ENCODE measurements at regions not wholly inside any gene's neighbourhood (a gene's known extent, or its start where the extent isn't known, plus 50 kb on each side); places are given as distances from the start of the nearest gene placed in this dataset.

GRCh38 chr3:26515351-26515750, 107.2 kb upstream of the LRRC3B start:
- Histone ChIP-seq H3K4me3 (no peak overlapping the region), H4K20me1 (replicated peaks; ENCODE audit: control insufficient read depth, insufficient read depth, low read length) (no peaks in the 10 kb centered on the region), H3K27ac (ENCODE audit: extremely low read depth, low read depth, low read length) (no peak overlapping the region), H3K9ac (ENCODE audit: insufficient read depth in 1 of 2, low read depth in 2 of 2, low read length in 2 of 2) (no peak overlapping the region), H3K79me2 (ENCODE audit: control insufficient read depth, insufficient read depth, low read length) (no peaks in the 10 kb centered on the region), H3K9me3 (replicated peaks; ENCODE audit: control insufficient read depth, insufficient read depth, low read depth, low read length) (no peaks in the 10 kb centered on the region), H3K4me2 (ENCODE audit: insufficient read depth, low read length) (no peak overlapping the region), H3K36me3 (ENCODE audit: control insufficient read depth, insufficient read depth, low read length) (no peaks in the 10 kb centered on the region), H2AFZ (ENCODE audit: low read depth, low read length) (no peak overlapping the region), H3K4me1 (replicated peaks in 1 of 2; ENCODE audit: control insufficient read depth in 2 of 2, insufficient read depth in 2 of 2, low read length in 2 of 2) (no peaks in the 10 kb centered on the region), H3K27me3 (ENCODE audit: control insufficient read depth in 2 of 2, insufficient read depth in 2 of 2, low read length in 2 of 2) (no peaks in the 10 kb centered on the region), H3K9me1 (ENCODE audit: control insufficient read depth, insufficient read depth, low read length) (no peaks in the 10 kb centered on the region)
- no peak for FAIRE-seq
- 0% methylated on average over 2 of the region's 2 CpGs for WGBS (ENCODE audit: insufficient coverage, low coverage, missing lambda C conversion rate)
- no peak for DNase-seq (ENCODE audit: extremely low read depth in 1 of 4, low spot score in 3 of 4)
- intact Hi-C loops (cut with micrococcal nuclease): no loop called here
- BruUV-seq (replicated peaks): no TSS peak
- ChIA-PET CTCF (ENCODE audit: low intra/inter-chr PET ratio) (no interaction called here), POLR2A (no interaction called here)
- no peak for ATAC-seq
- in situ Hi-C loops (cut with MboI): no loop called here
- TF ChIP-seq PREB (CRISPR knock-in tag; IDR thresholded peaks at IDR 0.05) (no peak), PCBP1 (IDR thresholded peaks at IDR 0.05; ENCODE audit: low read depth, low read length, poor library complexity, severe bottlenecking) (peak; percentile 38)

GRCh38 chr3:26521261-26521660, 101.3 kb upstream of the LRRC3B start:
- no peak overlapping the region for H3K4me2 ChIP-seq (ENCODE audit: insufficient read depth, low read length)
- DNase-seq (ENCODE audit: extremely low read depth in 1 of 4, low spot score in 3 of 4): no peak
- no peak for FAIRE-seq
- H3K4me1 ChIP-seq (replicated peaks in 1 of 2; ENCODE audit: control insufficient read depth in 2 of 2, insufficient read depth in 2 of 2, low read length in 2 of 2): no peaks in the 10 kb centered on the region
- ATAC-seq: no peak
- ChIA-PET POLR2A (no interaction called here), CTCF (ENCODE audit: low intra/inter-chr PET ratio) (no interaction called here)
- no peaks in the 10 kb centered on the region for H3K9me1 ChIP-seq (ENCODE audit: control insufficient read depth, insufficient read depth, low read length)
- H3K9ac ChIP-seq (ENCODE audit: insufficient read depth in 1 of 2, low read depth in 2 of 2, low read length in 2 of 2): no peak overlapping the region
- 0% methylated on average over 1 of the region's 1 CpG for WGBS (ENCODE audit: insufficient coverage, low coverage, missing lambda C conversion rate)
- no peaks in the 10 kb centered on the region for H3K79me2 ChIP-seq (ENCODE audit: control insufficient read depth, insufficient read depth, low read length)
- H3K27me3 ChIP-seq (ENCODE audit: control insufficient read depth in 2 of 2, insufficient read depth in 2 of 2, low read length in 2 of 2): no peaks in the 10 kb centered on the region
- TF ChIP-seq, protein P1, sequence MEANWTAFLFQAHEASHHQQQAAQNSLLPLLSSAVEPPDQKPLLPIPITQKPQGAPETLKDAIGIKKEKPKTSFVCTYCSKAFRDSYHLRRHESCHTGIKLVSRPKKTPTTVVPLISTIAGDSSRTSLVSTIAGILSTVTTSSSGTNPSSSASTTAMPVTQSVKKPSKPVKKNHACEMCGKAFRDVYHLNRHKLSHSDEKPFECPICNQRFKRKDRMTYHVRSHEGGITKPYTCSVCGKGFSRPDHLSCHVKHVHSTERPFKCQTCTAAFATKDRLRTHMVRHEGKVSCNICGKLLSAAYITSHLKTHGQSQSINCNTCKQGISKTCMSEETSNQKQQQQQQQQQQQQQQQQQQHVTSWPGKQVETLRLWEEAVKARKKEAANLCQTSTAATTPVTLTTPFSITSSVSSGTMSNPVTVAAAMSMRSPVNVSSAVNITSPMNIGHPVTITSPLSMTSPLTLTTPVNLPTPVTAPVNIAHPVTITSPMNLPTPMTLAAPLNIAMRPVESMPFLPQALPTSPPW (CRISPR knock-in tag; IDR thresholded peaks at IDR 0.05): no peak
- no peak for TF ChIP-seq POLR3A (IDR thresholded peaks at IDR 0.05; ENCODE audit: borderline replicate concordance, extremely low read depth, insufficient read depth, insufficient read length)
- 0 out of 2 replicates have a peak, but pooled peaks have one; percentile 58 for TF ChIP-seq ZNF354B (CRISPR knock-in tag; IDR thresholded peaks at IDR 0.05)
- TF ChIP-seq PPARD (CRISPR knock-in tag; IDR thresholded peaks at IDR 0.05): no peak
- no peak for TF ChIP-seq ZNF134 (CRISPR knock-in tag; conservative IDR thresholded peaks at IDR 0.05)
- TF ChIP-seq SRSF3 (IDR thresholded peaks at IDR 0.05; ENCODE audit: insufficient read depth, low read length): no peak
- no peak for TF ChIP-seq ZNF695 (CRISPR knock-in tag; IDR thresholded peaks at IDR 0.05)
- TF ChIP-seq ZNF507 (tag; conservative IDR thresholded peaks at IDR 0.05): peak; percentile 92
- TF ChIP-seq LARP7 (IDR thresholded peaks at IDR 0.05): no peak
- no peak for TF ChIP-seq SIN3B (IDR thresholded peaks at IDR 0.05; ENCODE audit: low read depth)
- TF ChIP-seq BDP1 (IDR thresholded peaks at IDR 0.05; ENCODE audit: insufficient read depth, insufficient read length): no peak
- TF ChIP-seq ZFP30 (CRISPR knock-in tag; IDR thresholded peaks at IDR 0.05; ENCODE audit: borderline replicate concordance): no peak
- TF ChIP-seq NCOA2 (IDR thresholded peaks at IDR 0.05; ENCODE audit: partially characterized antibody in 2 of 2): no peak
- no peak for TF ChIP-seq PHB2 (IDR thresholded peaks at IDR 0.05; ENCODE audit: low read depth)
- no peak overlapping the region for H3K27ac ChIP-seq (ENCODE audit: extremely low read depth, low read depth, low read length)
- H4K20me1 ChIP-seq (replicated peaks; ENCODE audit: control insufficient read depth, insufficient read depth, low read length): no peaks in the 10 kb centered on the region
- BruUV-seq (replicated peaks): no TSS peak
- H3K4me3 ChIP-seq: no peak overlapping the region
- H3K36me3 ChIP-seq (ENCODE audit: control insufficient read depth, insufficient read depth, low read length): no peaks in the 10 kb centered on the region
- in situ Hi-C loops (cut with MboI): no loop called here
- H2AFZ ChIP-seq (ENCODE audit: low read depth, low read length): no peak overlapping the region
- intact Hi-C loops (cut with micrococcal nuclease): no loop called here
- H3K9me3 ChIP-seq (replicated peaks; ENCODE audit: control insufficient read depth, insufficient read depth, low read depth, low read length): no peaks in the 10 kb centered on the region; the same call in 1 of the 2 replicates

Measured in K562 (cell line).